MG63 (cell line): ENCODE measurements at regions not wholly inside any gene's neighbourhood (a gene's known extent, or its start where the extent isn't known, plus 50 kb on each side); places are given as distances from the start of the nearest gene placed in this dataset.

Source experiments
- DNase-seq: peaks from one replicate; pipeline ENCODE4 v3.0.0-alpha.2; 2020
- H3K27me3 ChIP-seq: fragments of 250-450 bp; sonication (Bioruptor Pico); 2 replicates; pipeline ENCODE4 v1.5.1; 2020; ENCODE audit warnings: mild to moderate bottlenecking, moderate library complexity
- H3K36me3 ChIP-seq: fragments of 250-450 bp; sonication (Bioruptor Pico); 2 replicates; pipeline ENCODE4 v1.5.1; 2020; ENCODE audit warnings: mild to moderate bottlenecking, moderate library complexity
- H3K4me3 ChIP-seq: fragments of 250-450 bp; sonication (Bioruptor Pico); 2 replicates; pipeline ENCODE4 v1.5.1; 2020; ENCODE audit warnings: mild to moderate bottlenecking, moderate library complexity
- H3K9me3 ChIP-seq: fragments of 250-450 bp; sonication (Bioruptor Pico); 2 replicates; pipeline ENCODE4 v1.5.1; 2020; ENCODE audit warnings: mild to moderate bottlenecking, moderate library complexity

- H3K9me3 ChIP-seq, result no peaks in the 10 kb centered on the region
- no peak overlapping the region for H3K4me3 ChIP-seq
- no peaks in the 10 kb centered on the region for H3K27me3 ChIP-seq
- no peaks in the 10 kb centered on the region for H3K36me3 ChIP-seq
- no peak for DNase-seq
These were observed 456.3 kb downstream of the DTHD1 start for GRCh38 chr4:36737691-36738090.

GRCh38 chr4:36740796-36741310 is 459.4 kb downstream of the DTHD1 start:
- no peak for DNase-seq
- no peaks in the 10 kb centered on the region for H3K27me3 ChIP-seq
- H3K36me3 ChIP-seq, result no peaks in the 10 kb centered on the region
- no peak overlapping the region for H3K4me3 ChIP-seq
- no peaks in the 10 kb centered on the region for H3K9me3 ChIP-seq

- H3K27me3 ChIP-seq, result no peaks in the 10 kb centered on the region
- H3K36me3 ChIP-seq, result no peaks in the 10 kb centered on the region
- H3K4me3 ChIP-seq, result no peak overlapping the region
- no peaks in the 10 kb centered on the region for H3K9me3 ChIP-seq
- DNase-seq, result no peak
These were observed 466.1 kb downstream of the DTHD1 start for GRCh38 chr4:36747277-36748129.

- Histone ChIP-seq H3K36me3 (no peaks in the 10 kb centered on the region), H3K9me3 (no peaks in the 10 kb centered on the region), H3K4me3 (no peak overlapping the region), H3K27me3 (no peaks in the 10 kb centered on the region)
- DNase-seq, result no peak
These were observed 471.6 kb downstream of the DTHD1 start for GRCh38 chr4:36753048-36753447.

- Histone ChIP-seq H3K4me3 (no peak overlapping the region), H3K9me3 (no peaks in the 10 kb centered on the region), H3K27me3 (no peaks in the 10 kb centered on the region), H3K36me3 (no peaks in the 10 kb centered on the region)
- no peak for DNase-seq
These were observed 476.3 kb downstream of the DTHD1 start for GRCh38 chr4:36757580-36758311.

- no peaks in the 10 kb centered on the region for H3K27me3 ChIP-seq
- H3K9me3 ChIP-seq, result no peaks in the 10 kb centered on the region
- DNase-seq, result no peak
- H3K36me3 ChIP-seq, result no peaks in the 10 kb centered on the region
- H3K4me3 ChIP-seq, result no peak overlapping the region
These were observed 477.1 kb downstream of the DTHD1 start for GRCh38 chr4:36758312-36759178.

GRCh38 chr4:36761607-36762006 is 480.2 kb downstream of the DTHD1 start:
- Histone ChIP-seq H3K27me3 (no peaks in the 10 kb centered on the region), H3K36me3 (no peaks in the 10 kb centered on the region), H3K4me3 (no peak overlapping the region), H3K9me3 (no peaks in the 10 kb centered on the region)
- no peak for DNase-seq

- Histone ChIP-seq H3K36me3 (no peaks in the 10 kb centered on the region), H3K27me3 (no peaks in the 10 kb centered on the region), H3K9me3 (no peaks in the 10 kb centered on the region), H3K4me3 (no peak overlapping the region)
- DNase-seq, result no peak
These were observed 480.7 kb upstream of the NWD2 start for GRCh38 chr4:36763814-36764213.

GRCh38 chr4:36767596-36767995 is 476.9 kb upstream of the NWD2 start:
- Histone ChIP-seq H3K36me3 (no peaks in the 10 kb centered on the region), H3K4me3 (no peak overlapping the region), H3K9me3 (no peaks in the 10 kb centered on the region), H3K27me3 (no peaks in the 10 kb centered on the region)
- no peak for DNase-seq

GRCh38 chr4:36771411-36772153 is 473.0 kb upstream of the NWD2 start:
- no peaks in the 10 kb centered on the region for H3K27me3 ChIP-seq
- H3K9me3 ChIP-seq, result no peaks in the 10 kb centered on the region
- H3K36me3 ChIP-seq, result no peaks in the 10 kb centered on the region
- DNase-seq, result no peak
- H3K4me3 ChIP-seq, result no peak overlapping the region

- no peak for DNase-seq
- Histone ChIP-seq H3K36me3 (no peaks in the 10 kb centered on the region), H3K4me3 (no peak overlapping the region), H3K9me3 (no peaks in the 10 kb centered on the region), H3K27me3 (no peaks in the 10 kb centered on the region)
These were observed 472.4 kb upstream of the NWD2 start for GRCh38 chr4:36772154-36772516.

GRCh38 chr4:36773467-36773866 is 471.1 kb upstream of the NWD2 start:
- no peaks in the 10 kb centered on the region for H3K36me3 ChIP-seq
- H3K9me3 ChIP-seq, result no peaks in the 10 kb centered on the region
- no peak overlapping the region for H3K4me3 ChIP-seq
- no peaks in the 10 kb centered on the region for H3K27me3 ChIP-seq
- DNase-seq, result no peak

- H3K36me3 ChIP-seq, result no peaks in the 10 kb centered on the region
These were observed 469.0 kb upstream of the NWD2 start for GRCh38 chr4:36775544-36775943.

GRCh38 chr4:36779601-36780000 is 464.9 kb upstream of the NWD2 start:
- Histone ChIP-seq H3K27me3 (no peaks in the 10 kb centered on the region), H3K4me3 (no peak overlapping the region), H3K36me3 (no peaks in the 10 kb centered on the region), H3K9me3 (no peaks in the 10 kb centered on the region)
- DNase-seq, result no peak

More at GRCh38 chr4:36775544-36775943, 469.0 kb upstream of the NWD2 start:
- Histone ChIP-seq H3K9me3 (no peaks in the 10 kb centered on the region), H3K27me3 (no peaks in the 10 kb centered on the region), H3K4me3 (no peak overlapping the region)
- DNase-seq, result no peak

- Histone ChIP-seq H3K9me3 (no peaks in the 10 kb centered on the region), H3K4me3 (no peak overlapping the region), H3K36me3 (no peaks in the 10 kb centered on the region), H3K27me3 (no peaks in the 10 kb centered on the region)
- no peak for DNase-seq
These were observed 458.6 kb upstream of the NWD2 start for GRCh38 chr4:36785973-36786372.

GRCh38 chr4:36786519-36786918 is 458.0 kb upstream of the NWD2 start:
- no peak overlapping the region for H3K4me3 ChIP-seq
- no peaks in the 10 kb centered on the region for H3K36me3 ChIP-seq
- no peaks in the 10 kb centered on the region for H3K9me3 ChIP-seq
- no peaks in the 10 kb centered on the region for H3K27me3 ChIP-seq
- peak; percentile 25 for DNase-seq
